ENCODE measurements at regions not wholly inside any gene's neighbourhood (a gene's known extent, or its start where the extent isn't known, plus 50 kb on each side); places are given as distances from the start of the nearest gene placed in this dataset.
"Not testable (repeated sequence)": the region's sequence is repeated elsewhere in the genome, so short reads cannot be mapped to it uniquely, and the experiment has no call there.

GRCh38 chr21:28396421-28396820 lies 596.3 kb downstream of the LTN1 start:
- no peak for DNase-seq

GRCh38 chr21:28393279-28393678 lies 599.4 kb downstream of the LTN1 start:
- DNase-seq: no peak

GRCh38 chr21:28391938-28392849 lies 600.5 kb downstream of the LTN1 start:
- no peak for DNase-seq

GRCh38 chr21:28387220-28387619 lies 605.5 kb downstream of the LTN1 start:
- no peak for DNase-seq

- no peak for DNase-seq
These were observed 606.8 kb downstream of the LTN1 start for GRCh38 chr21:28385845-28386244.

GRCh38 chr21:28381000-28381745 lies 611.5 kb downstream of the LTN1 start:
- not testable (repeated sequence) for DNase-seq

- no peak for DNase-seq
These were observed 612.4 kb downstream of the LTN1 start for GRCh38 chr21:28380241-28380640.

- no peak for DNase-seq
These were observed 614.7 kb downstream of the LTN1 start for GRCh38 chr21:28378026-28378425.

GRCh38 chr21:28375708-28376385 lies 616.8 kb downstream of the LTN1 start:
- DNase-seq: no peak

- DNase-seq: no peak
These were observed 617.8 kb downstream of the LTN1 start for GRCh38 chr21:28374881-28375280.

GRCh38 chr21:28371713-28372112 lies 621.0 kb downstream of the LTN1 start:
- no peak for DNase-seq

GRCh38 chr21:28359300-28359699 lies 633.4 kb downstream of the LTN1 start:
- DNase-seq: no peak

- DNase-seq: no peak
These were observed 634.0 kb downstream of the LTN1 start for GRCh38 chr21:28358702-28359101.

GRCh38 chr21:28358170-28358569 lies 634.5 kb downstream of the LTN1 start:
- DNase-seq: no peak

- DNase-seq: no peak
These were observed 634.9 kb downstream of the LTN1 start for GRCh38 chr21:28357743-28358142.

- DNase-seq: no peak
These were observed 636.3 kb downstream of the LTN1 start for GRCh38 chr21:28356422-28356821.

- DNase-seq: no peak
These were observed 646.7 kb downstream of the LTN1 start for GRCh38 chr21:28345934-28346333.

GRCh38 chr21:28344985-28345384 lies 647.7 kb downstream of the LTN1 start:
- DNase-seq: no peak

GRCh38 chr21:28342212-28342810 lies 650.4 kb downstream of the LTN1 start:
- no peak for DNase-seq

- no peak for DNase-seq
These were observed 653.3 kb downstream of the LTN1 start for GRCh38 chr21:28339403-28339802.

GRCh38 chr21:28338701-28339305 lies 653.9 kb downstream of the LTN1 start:
- no peak for DNase-seq

GRCh38 chr21:28337315-28337714 lies 655.4 kb downstream of the LTN1 start:
- no peak for DNase-seq

- no peak for DNase-seq
These were observed 656.4 kb downstream of the LTN1 start for GRCh38 chr21:28336314-28336713.

Measured in NCI-H524 treated with DMSO at 0.1 percent for 48 hours (cell line).